Calu3 (cell line): ENCODE measurements at regions not wholly inside any gene's neighbourhood (a gene's known extent, or its start where the extent isn't known, plus 50 kb on each side); places are given as distances from the start of the nearest gene placed in this dataset.
"Not testable (repeated sequence)": the region's sequence is repeated elsewhere in the genome, so short reads cannot be mapped to it uniquely, and the experiment has no call there.

Source experiments
- BruUV-seq: library from RNA; stranded (reverse); fragments of 400-500 nt; replicated peaks from 2 replicates; lab custom pipeline; 2021; lab: Mats Ljungman, UMichigan
- CTCF ChIA-PET: fragments of 300-600 bp; sonication (Branson Sonifier 250); formaldehyde crosslinking; loops from one replicate; lab custom pipeline; 2022; ENCODE audit warnings: antibody characterized with exemption; lab: Charles Lee
- DNase-seq: peaks from one replicate; pipeline ENCODE4 v3.0.0; 2022
- H3K27ac Mint-ChIP-seq: one replicate; pipeline ENCODE4 v1.8.0; 2022; ENCODE audit warnings: mixed read lengths; ENCODE audit not compliant: unreplicated experiment
- H3K27me3 Mint-ChIP-seq: one replicate; pipeline ENCODE4 v1.8.0; 2022; ENCODE audit warnings: mixed read lengths; ENCODE audit not compliant: unreplicated experiment
- H3K36me3 Mint-ChIP-seq: one replicate; pipeline ENCODE4 v1.8.0; 2022; ENCODE audit warnings: mild to moderate bottlenecking, moderate library complexity, mixed read lengths; ENCODE audit not compliant: insufficient read depth, unreplicated experiment
- H3K4me1 Mint-ChIP-seq: one replicate; pipeline ENCODE4 v1.8.0; 2022; ENCODE audit warnings: mild to moderate bottlenecking, low read depth, mixed read lengths; ENCODE audit not compliant: unreplicated experiment
- H3K4me3 Mint-ChIP-seq: one replicate; pipeline ENCODE4 v1.8.0; 2022; ENCODE audit warnings: mild to moderate bottlenecking, low read depth, moderate library complexity, mixed read lengths; ENCODE audit not compliant: unreplicated experiment
- H3K9me3 Mint-ChIP-seq: one replicate; pipeline ENCODE4 v1.8.0; 2022; ENCODE audit warnings: low read depth, mixed read lengths; ENCODE audit not compliant: unreplicated experiment
- intact Hi-C: fragments of 100-400 bp; cut with micrococcal nuclease; formaldehyde crosslinking; loops from one replicate; pipeline ENCODE4 v1.10.0; 2022; ENCODE audit not compliant: unreplicated experiment
- TF ChIP-seq, protein P1 (sequence below): fragments of 200-600 bp; IDR thresholded peaks from one replicate; pipeline ENCODE4 v1.8.0; 2022; ENCODE audit warnings: antibody characterized with exemption; ENCODE audit not compliant: unreplicated experiment

DNA sequence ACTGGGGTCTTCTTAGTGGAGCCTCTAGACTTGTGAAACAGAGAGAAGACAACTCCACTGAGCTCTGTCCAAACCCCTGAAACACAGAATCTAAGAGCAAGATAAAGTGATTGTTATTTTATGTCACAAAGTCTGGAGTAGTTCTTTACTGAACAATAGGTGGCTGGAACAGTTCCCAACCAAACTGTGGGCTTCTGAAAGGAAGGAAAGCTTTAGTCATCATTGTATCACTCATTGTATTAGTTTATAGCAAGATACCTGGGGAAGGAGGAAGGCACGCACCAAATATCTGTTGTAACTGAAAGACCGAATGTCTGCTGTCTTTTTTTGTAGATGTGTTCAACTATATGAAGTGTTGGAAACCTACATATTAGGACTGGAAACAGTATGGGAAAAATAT lies 284.9 kb upstream of the TBX18 start:
- BruUV-seq, result no TSS peak
- Mint-ChIP-seq H3K27me3 (no peaks in the 10 kb centered on the region), H3K9me3 (peaks cover 2% of the 10 kb centered on the region), H3K4me3 (no peak overlapping the region), H3K36me3 (no peaks in the 10 kb centered on the region), H3K27ac (no peak overlapping the region), H3K4me1 (no peaks in the 10 kb centered on the region)
- TF ChIP-seq, protein P1, sequence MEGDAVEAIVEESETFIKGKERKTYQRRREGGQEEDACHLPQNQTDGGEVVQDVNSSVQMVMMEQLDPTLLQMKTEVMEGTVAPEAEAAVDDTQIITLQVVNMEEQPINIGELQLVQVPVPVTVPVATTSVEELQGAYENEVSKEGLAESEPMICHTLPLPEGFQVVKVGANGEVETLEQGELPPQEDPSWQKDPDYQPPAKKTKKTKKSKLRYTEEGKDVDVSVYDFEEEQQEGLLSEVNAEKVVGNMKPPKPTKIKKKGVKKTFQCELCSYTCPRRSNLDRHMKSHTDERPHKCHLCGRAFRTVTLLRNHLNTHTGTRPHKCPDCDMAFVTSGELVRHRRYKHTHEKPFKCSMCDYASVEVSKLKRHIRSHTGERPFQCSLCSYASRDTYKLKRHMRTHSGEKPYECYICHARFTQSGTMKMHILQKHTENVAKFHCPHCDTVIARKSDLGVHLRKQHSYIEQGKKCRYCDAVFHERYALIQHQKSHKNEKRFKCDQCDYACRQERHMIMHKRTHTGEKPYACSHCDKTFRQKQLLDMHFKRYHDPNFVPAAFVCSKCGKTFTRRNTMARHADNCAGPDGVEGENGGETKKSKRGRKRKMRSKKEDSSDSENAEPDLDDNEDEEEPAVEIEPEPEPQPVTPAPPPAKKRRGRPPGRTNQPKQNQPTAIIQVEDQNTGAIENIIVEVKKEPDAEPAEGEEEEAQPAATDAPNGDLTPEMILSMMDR, result no peak
- no peak for DNase-seq
- intact Hi-C loops, result no loop called here
- CTCF ChIA-PET, result no interaction called here

DNA sequence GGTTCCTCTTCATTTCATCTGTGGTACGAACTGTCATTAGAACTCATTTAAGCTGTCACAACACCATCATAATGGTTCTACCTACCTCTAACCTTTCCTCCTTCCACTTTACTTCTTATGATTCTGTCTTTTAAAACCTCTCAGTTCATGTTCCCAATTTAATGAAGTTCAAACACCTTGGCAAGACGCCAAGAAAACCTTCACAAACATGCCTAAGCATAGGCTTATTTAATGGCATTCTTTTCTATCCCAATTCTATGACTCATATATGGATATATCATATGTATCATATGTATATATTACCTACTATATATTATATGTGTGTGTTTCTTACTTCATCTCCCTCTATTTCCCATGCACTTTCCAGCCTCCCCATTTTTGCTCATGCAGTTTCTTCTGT lies 283.4 kb upstream of the TBX18 start:
- Mint-ChIP-seq H3K4me3 (no peak overlapping the region), H3K4me1 (no peaks in the 10 kb centered on the region), H3K36me3 (no peaks in the 10 kb centered on the region), H3K9me3 (peaks cover 2% of the 10 kb centered on the region), H3K27ac (no peak overlapping the region), H3K27me3 (no peaks in the 10 kb centered on the region)
- BruUV-seq, result no TSS peak
- TF ChIP-seq, protein P1, result no peak
- CTCF ChIA-PET, result no interaction called here
- no peak for DNase-seq
- intact Hi-C loops, result no loop called here

DNA sequence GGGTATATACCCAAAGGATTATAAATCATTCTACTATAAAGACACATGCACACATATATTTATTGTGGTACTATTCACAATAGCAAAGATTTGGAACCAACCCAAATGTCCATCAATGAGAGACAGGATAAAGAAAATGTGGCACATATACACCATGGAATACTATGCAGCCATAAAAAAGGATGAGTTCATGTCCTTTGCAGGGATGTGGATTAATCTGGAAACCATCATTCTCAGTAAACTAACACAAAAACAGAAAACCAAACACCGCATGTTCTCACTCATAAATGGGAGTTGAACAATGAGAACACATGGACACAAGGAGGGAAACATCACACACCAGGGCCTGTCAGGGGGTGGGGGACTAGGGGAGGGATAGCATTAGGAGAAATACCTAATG lies 281.4 kb upstream of the TBX18 start:
- CTCF ChIA-PET, intact Hi-C loops, H3K4me3 Mint-ChIP-seq, BruUV-seq, H3K36me3 Mint-ChIP-seq, H3K9me3 Mint-ChIP-seq, H3K27me3 Mint-ChIP-seq, H3K4me1 Mint-ChIP-seq, DNase-seq, H3K27ac Mint-ChIP-seq: not testable (repeated sequence)

DNA sequence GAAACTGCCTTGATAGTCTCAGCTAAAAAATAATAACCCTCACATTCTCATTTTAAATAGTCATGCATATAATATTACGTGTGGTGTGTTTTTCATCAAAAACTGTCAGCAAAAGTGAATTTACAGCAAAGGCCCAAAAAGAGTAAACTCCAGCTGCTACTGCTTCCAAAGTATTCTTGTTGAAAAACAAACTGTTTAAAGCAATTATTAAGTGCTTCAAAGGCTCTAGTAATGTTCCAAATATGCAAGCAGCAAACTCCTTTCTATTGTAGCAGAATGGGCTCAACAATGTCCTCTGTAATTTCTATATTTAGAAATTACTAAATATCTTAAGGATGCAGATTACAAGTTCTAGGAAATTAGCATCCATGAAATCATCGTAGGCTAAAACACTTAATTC lies 280.0 kb upstream of the TBX18 start:
- TF ChIP-seq, protein P1, result no peak
- Mint-ChIP-seq H3K4me3 (no peak overlapping the region), H3K9me3 (peaks cover 2% of the 10 kb centered on the region), H3K36me3 (no peaks in the 10 kb centered on the region), H3K27me3 (no peaks in the 10 kb centered on the region), H3K4me1 (no peaks in the 10 kb centered on the region), H3K27ac (no peak overlapping the region)
- CTCF ChIA-PET, result no interaction called here
- no peak for DNase-seq
- no TSS peak for BruUV-seq
- intact Hi-C loops, result no loop called here

DNA sequence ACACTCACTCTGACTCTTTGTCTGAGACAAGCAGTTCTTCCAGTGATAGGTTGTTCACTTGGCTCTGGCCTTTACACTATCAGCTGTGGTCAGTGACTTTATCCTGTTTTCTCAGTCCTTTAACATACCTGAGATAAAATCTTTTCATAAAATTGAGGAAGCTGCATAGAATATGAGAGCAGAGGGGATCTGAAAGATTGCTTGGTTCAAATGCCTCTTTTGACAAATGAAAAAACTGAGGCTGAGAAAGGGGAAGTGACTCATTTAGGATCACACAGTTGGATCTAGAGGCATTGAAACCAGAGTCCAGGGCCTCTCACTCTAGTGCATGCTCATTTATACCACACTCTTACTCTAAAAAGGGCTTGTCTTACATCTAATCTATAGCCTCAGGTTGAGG lies 277.0 kb upstream of the TBX18 start:
- Mint-ChIP-seq H3K4me1 (no peaks in the 10 kb centered on the region), H3K27ac (no peak overlapping the region), H3K36me3 (no peaks in the 10 kb centered on the region), H3K4me3 (no peak overlapping the region), H3K27me3 (no peaks in the 10 kb centered on the region), H3K9me3 (no peaks in the 10 kb centered on the region)
- intact Hi-C loops, result no loop called here
- DNase-seq, result no peak
- BruUV-seq, result no TSS peak
- CTCF ChIA-PET, result no interaction called here
- TF ChIP-seq, protein P1, result no peak
